ENCODE measurements at regions not wholly inside any gene's neighbourhood (a gene's known extent, or its start where the extent isn't known, plus 50 kb on each side); places are given as distances from the start of the nearest gene placed in this dataset.

DNA sequence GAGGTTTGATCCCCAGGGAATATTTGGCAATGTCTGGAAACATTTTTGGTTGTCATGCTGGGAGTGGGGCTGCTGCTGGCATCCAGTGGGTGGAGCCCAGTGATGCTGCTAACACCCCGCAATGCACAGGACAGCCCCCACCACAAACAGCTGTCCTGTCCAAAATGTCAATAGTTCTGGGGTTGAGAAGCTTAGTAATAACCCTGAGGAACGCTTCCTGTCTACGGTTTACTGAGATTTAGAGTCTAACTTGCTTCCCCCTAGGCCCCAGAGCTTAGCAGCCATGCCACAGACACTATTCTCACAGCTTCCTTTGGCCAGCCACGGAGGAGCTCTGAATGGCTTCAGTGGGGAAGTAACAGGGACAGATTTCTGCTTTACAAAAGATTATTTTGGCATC is 66.5 kb downstream of the MSX2 start:
- no peak for DNase-seq (ENCODE audit: low read depth)

GRCh38 chr5:174789596-174789995 is 65.2 kb downstream of the MSX2 start:
- no peak for TF ChIP-seq CTCF (IDR thresholded peaks at IDR 0.05; ENCODE audit: insufficient read depth, low read depth, low read length, missing control alignments)
- no peak overlapping the region for H3K4me3 ChIP-seq (ENCODE audit: low read depth, low read length)
- DNase-seq (ENCODE audit: low read depth): no peak

More for the DNA sequence above, 66.5 kb downstream of the MSX2 start:
- no peak for TF ChIP-seq CTCF (IDR thresholded peaks at IDR 0.05; ENCODE audit: insufficient read depth, low read depth, low read length, missing control alignments)
- no peak overlapping the region for H3K4me3 ChIP-seq (ENCODE audit: low read depth, low read length)

DNA sequence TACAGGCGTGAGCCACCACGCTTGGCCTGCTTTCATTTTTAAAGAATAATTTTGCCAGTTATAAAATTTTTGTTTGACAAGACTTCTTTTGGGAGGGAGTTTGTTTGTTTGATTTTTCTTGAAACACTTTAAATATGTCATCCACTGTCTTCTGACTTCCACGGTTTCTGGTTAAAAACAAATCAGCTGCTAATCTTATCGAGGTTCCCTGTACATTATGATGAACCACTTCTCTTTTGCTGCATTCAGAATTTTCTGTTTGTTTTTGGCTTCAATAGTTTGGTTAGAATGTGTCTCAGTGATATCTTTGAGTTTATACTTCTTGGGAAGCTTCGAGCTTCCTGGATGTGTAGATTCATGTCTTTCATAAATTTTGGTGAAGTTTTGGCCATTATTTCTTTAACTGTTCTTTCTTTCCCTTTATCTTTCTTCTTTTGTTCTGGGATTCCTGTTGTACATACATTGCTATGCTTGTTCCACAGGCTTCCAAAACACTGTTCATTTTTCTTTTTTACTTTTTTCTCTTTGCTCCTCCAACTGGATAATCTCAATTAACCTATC is 60.8 kb downstream of the MSX2 start:
- no peak overlapping the region for H3K4me3 ChIP-seq (ENCODE audit: low read depth, low read length)
- DNase-seq (ENCODE audit: low read depth): no peak
- no peak for TF ChIP-seq CTCF (IDR thresholded peaks at IDR 0.05; ENCODE audit: insufficient read depth, low read depth, low read length, missing control alignments)

All from GM12865 (cell line).